GM19043 (cell line): ENCODE measurements at regions not wholly inside any gene's neighbourhood (a gene's known extent, or its start where the extent isn't known, plus 50 kb on each side); places are given as distances from the start of the nearest gene placed in this dataset.

Experiments used
- ATAC-seq: cut with Tn5 transposase; IDR thresholded peaks from one replicate; pipeline ENCODE4 v1.9.1; 2021; ENCODE audit warnings: low read depth; ENCODE audit not compliant: unreplicated experiment

DNA sequence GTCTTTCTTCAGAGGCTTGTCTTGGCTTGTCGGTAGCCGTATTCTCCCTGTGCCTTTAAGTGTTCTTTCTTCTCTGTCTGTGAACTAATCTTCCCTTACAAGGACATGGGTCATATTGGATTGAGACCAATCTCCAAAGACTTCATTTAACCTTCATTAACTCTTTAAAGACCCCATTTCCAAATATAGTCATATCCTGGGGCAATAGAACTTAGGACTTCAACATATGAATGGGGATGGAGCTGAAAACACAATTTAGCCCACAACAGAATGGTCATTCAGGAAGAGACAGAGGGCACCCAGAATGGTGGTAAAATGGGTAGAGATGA lies 82.1 kb upstream of the TANK start:
- no peak for ATAC-seq

DNA sequence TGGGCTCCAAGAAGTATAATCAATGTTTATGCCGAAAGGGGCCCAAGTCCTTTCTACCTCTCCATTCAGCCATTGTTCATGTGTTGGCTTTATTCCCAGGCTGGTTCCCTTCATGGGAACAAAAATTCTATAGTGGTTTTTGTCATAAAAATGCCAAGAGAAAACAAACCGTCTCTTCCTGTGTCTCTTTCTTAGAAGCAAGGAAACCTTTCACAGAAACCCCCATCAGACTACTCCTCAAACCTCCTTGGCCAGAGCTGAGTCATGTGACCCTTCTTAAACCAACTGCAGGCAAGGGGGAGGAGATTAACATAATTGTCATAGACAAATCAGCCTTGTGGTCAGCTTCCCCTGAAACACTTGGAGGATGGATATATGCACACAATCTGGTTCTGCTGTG lies 75.1 kb upstream of the TANK start:
- ATAC-seq, result no peak

DNA sequence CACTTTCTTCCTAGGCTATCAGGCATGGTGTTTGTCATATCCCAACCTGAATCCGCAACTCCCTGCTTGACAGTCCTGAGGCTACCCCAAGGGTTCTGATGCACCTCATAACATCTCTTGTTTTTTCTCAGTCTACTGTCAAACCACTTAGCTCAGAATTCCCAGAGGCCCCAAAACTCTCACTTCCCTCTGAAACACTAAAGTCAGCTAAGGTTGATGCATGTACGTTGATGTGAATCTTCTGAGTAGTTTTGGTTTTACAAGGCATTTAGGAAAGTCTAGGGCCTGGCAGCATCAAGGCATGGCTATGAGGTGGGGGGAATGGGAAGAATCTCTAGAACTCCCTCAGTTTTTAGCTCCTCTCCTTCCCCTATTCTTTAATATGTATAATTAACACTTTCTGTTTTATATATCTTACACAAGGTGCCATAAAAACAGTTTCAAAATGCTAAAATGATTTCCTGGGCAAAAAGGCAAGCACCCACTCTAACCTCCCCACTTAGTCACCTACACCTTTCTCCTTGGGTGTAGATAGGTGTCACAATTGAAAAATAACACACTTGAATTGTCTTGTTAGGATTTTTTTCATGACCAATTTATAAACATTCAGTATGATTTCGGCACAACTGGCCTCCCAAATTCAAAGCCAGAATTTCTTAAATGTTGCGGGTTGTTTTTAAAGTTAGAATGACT lies 71.4 kb upstream of the TANK start:
- peak; percentile 78 for ATAC-seq

DNA sequence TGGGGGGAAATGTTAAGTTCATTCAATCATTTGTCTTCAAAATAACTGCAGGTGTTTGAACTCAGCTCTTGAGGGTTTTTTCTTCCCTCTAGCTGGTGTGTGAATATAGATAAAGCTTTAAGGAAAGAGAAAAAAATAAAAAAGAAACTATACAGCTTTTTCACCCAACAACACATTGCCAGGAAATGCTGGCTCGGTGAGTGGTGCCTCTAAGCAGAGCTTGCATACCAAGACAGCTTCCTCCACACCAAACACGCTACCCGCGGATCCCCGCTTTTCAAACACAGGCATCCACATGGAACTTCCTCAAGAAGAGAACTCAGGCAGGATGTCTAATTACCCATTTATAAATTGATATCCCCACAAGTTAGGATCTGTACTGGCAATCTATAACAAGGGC lies 69.8 kb upstream of the TANK start:
- peak; percentile 47 for ATAC-seq

- ATAC-seq, result no peak
Observed at GRCh38 chr2:161095314-161095713, 64.9 kb upstream of the TANK start.

DNA sequence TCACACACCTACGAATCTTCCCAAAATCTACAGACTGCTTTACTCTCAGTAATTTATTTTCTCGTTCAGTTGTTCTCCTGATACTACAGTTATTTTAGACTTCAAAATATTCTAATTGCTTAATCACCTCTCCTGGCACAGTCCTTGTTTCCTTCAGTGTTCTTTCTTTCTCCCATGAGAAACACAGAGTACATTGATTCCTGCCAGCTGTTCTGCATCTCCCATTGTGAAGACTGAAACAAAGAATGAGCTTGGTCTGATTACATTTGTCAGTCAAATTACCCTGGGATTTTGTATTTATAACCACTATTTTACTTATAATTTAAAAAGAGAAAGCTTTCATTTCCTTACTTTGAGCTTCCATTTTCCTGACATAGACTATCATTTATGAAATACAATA lies 63.9 kb upstream of the TANK start:
- ATAC-seq, result no peak

DNA sequence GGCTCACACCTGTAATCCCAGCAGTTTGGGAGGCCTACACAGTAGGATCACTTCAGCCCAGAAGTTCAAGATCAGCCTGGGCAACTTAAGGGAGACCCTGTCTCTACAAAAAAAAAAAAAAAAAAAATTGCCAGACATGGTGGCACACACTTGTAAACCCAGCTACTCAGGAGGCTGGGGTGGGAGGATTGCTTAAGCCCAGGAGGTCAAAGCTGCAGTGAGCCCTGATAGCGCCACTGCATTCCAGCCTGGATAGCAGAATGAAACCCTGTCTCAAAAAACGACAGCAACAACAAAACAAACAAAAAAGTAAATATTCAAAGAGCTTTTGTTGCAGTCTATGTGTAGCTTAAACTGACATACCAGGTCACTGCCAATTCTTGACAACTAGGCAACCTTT lies 63.1 kb upstream of the TANK start:
- no peak for ATAC-seq

- ATAC-seq, result no peak
Observed at GRCh38 chr2:161100211-161100895, 59.9 kb upstream of the TANK start.

DNA sequence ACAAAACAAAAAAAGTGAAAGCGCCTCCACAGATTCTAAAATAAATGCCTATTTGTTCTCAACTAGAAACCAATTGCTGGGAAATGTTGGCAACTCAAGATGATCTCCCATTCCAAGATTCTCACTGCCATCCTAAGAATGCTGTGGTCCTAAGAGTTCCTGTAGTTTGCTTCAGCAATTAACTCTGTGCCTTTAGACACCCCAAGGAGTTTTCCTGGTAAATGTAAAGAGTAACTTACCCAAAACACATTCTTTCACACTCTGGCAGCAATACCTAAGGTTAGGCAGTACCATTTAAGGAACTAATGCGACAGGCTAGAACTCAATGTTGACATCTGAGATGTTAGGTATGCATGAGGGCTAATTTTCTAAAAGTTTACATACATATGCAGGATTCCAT lies 58.8 kb upstream of the TANK start:
- no peak for ATAC-seq

GRCh38 chr2:161102770-161103450 lies 57.3 kb upstream of the TANK start:
- ATAC-seq, result no peak

- ATAC-seq, result no peak
Observed at GRCh38 chr2:161103451-161103831, 56.8 kb upstream of the TANK start.

- peak; percentile 91 for ATAC-seq
Observed at GRCh38 chr2:161104054-161104553, 56.1 kb upstream of the TANK start.

- no peak for ATAC-seq
Observed at GRCh38 chr2:161107265-161107664, 53.0 kb upstream of the TANK start.
